GM23338 (cell line): ENCODE measurements at regions not wholly inside any gene's neighbourhood (a gene's known extent, or its start where the extent isn't known, plus 50 kb on each side); places are given as distances from the start of the nearest gene placed in this dataset.

Experiments
- CREB1 ChIP-seq: fragments of 250-450 bp; sonication (Bioruptor Pico); IDR thresholded peaks from 2 replicates; pipeline ENCODE4 v1.5.0; 2020; ENCODE audit warnings: low read depth, mild to moderate bottlenecking, moderate library complexity
- EZH2 ChIP-seq: fragments of 200-600 bp; sonication (generic); IDR thresholded peaks from one replicate; pipeline ENCODE4 v1.8.0; 2017; ENCODE audit warnings: antibody characterized with exemption, mild to moderate bottlenecking, low read depth; ENCODE audit not compliant: unreplicated experiment
- EZH2phosphoT487 ChIP-seq: fragments of 200-600 bp; sonication (generic); IDR thresholded peaks from one replicate; pipeline ENCODE4 v1.8.1; 2018; ENCODE audit warnings: antibody characterized with exemption; ENCODE audit not compliant: unreplicated experiment
- JUNB ChIP-seq: IDR thresholded peaks from one replicate; pipeline ENCODE4 v1.6.1; 2016; ENCODE audit warnings: antibody characterized with exemption; ENCODE audit not compliant: unreplicated experiment
- POLR2AphosphoS5 ChIP-seq: IDR thresholded peaks from 2 replicates; pipeline ENCODE4 v1.6.1; 2016; ENCODE audit warnings: antibody characterized with exemption, low read depth
- ZNF114 ChIP-seq: fragments of 250-450 bp; sonication (Bioruptor Pico); IDR thresholded peaks from 2 replicates; pipeline ENCODE4 v1.5.0; 2020; ENCODE audit warnings: mild to moderate bottlenecking, moderate library complexity
- ZNF331 ChIP-seq: fragments of 250-450 bp; sonication (Bioruptor Pico); IDR thresholded peaks from 2 replicates; pipeline ENCODE4 v1.5.0; 2020; ENCODE audit warnings: low read depth, mild to moderate bottlenecking, moderate library complexity
- TF ChIP-seq, protein P1 (sequence below), 2 experiments: fragments of 200-600 bp in 1 of 2; sonication (generic) in 1 of 2; conservative IDR thresholded peaks; 2 replicates each; pipeline versions ENCODE4 v1.5.1 to v1.6.1; 2016 to 2017; ENCODE audit warnings: antibody characterized with exemption in 2 of 2, low read depth in 2 of 2, mild to moderate bottlenecking in 2 of 2, moderate library complexity in 1 of 2
- TF ChIP-seq, protein P2 (sequence below): IDR thresholded peaks from one replicate; pipeline ENCODE4 v1.6.1; 2018; ENCODE audit warnings: antibody characterized with exemption; ENCODE audit not compliant: unreplicated experiment

DNA sequence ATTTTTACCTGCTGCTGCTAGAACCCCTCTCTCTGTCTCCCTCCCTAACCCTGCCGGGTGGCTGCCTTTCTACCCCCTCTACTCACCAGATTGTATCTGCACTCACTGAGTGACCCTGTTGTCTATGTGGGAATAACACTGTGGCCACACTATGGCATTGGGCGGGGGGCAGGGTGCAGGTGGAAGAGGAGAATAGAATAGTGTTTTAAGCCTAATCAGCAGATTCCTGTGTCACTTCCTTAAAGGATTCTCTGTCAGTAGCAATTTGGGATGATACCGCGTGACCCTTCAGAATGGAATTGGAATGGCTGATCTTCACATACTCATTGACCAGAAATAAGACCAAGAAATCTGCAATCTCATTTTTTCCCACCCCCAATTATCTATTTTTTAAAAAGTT is 67.1 kb upstream of the ANKRD1 start:
- TF ChIP-seq, protein P1, sequence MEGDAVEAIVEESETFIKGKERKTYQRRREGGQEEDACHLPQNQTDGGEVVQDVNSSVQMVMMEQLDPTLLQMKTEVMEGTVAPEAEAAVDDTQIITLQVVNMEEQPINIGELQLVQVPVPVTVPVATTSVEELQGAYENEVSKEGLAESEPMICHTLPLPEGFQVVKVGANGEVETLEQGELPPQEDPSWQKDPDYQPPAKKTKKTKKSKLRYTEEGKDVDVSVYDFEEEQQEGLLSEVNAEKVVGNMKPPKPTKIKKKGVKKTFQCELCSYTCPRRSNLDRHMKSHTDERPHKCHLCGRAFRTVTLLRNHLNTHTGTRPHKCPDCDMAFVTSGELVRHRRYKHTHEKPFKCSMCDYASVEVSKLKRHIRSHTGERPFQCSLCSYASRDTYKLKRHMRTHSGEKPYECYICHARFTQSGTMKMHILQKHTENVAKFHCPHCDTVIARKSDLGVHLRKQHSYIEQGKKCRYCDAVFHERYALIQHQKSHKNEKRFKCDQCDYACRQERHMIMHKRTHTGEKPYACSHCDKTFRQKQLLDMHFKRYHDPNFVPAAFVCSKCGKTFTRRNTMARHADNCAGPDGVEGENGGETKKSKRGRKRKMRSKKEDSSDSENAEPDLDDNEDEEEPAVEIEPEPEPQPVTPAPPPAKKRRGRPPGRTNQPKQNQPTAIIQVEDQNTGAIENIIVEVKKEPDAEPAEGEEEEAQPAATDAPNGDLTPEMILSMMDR (conservative IDR thresholded peaks at IDR 0.05; ENCODE audit: low read depth in 2 of 2): no peak
- TF ChIP-seq EZH2: no peak
- TF ChIP-seq EZH2phosphoT487: no peak
- no peak for TF ChIP-seq POLR2AphosphoS5
- TF ChIP-seq ZNF331 (CRISPR knock-in tag): no peak
- TF ChIP-seq, protein P2, sequence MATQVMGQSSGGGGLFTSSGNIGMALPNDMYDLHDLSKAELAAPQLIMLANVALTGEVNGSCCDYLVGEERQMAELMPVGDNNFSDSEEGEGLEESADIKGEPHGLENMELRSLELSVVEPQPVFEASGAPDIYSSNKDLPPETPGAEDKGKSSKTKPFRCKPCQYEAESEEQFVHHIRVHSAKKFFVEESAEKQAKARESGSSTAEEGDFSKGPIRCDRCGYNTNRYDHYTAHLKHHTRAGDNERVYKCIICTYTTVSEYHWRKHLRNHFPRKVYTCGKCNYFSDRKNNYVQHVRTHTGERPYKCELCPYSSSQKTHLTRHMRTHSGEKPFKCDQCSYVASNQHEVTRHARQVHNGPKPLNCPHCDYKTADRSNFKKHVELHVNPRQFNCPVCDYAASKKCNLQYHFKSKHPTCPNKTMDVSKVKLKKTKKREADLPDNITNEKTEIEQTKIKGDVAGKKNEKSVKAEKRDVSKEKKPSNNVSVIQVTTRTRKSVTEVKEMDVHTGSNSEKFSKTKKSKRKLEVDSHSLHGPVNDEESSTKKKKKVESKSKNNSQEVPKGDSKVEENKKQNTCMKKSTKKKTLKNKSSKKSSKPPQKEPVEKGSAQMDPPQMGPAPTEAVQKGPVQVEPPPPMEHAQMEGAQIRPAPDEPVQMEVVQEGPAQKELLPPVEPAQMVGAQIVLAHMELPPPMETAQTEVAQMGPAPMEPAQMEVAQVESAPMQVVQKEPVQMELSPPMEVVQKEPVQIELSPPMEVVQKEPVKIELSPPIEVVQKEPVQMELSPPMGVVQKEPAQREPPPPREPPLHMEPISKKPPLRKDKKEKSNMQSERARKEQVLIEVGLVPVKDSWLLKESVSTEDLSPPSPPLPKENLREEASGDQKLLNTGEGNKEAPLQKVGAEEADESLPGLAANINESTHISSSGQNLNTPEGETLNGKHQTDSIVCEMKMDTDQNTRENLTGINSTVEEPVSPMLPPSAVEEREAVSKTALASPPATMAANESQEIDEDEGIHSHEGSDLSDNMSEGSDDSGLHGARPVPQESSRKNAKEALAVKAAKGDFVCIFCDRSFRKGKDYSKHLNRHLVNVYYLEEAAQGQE: no peak
- no peak for TF ChIP-seq CREB1 (CRISPR knock-in tag)
- TF ChIP-seq JUNB: no peak
- no peak for TF ChIP-seq ZNF114
